Left lung (tissue), 4 donors: ENCODE measurements at regions not wholly inside any gene's neighbourhood (a gene's known extent, or its start where the extent isn't known, plus 50 kb on each side); places are given as distances from the start of the nearest gene placed in this dataset.

Experiments used
- ATAC-seq: fragments of 200-7000 bp; cut with Tn5 transposase; one replicate; pipeline ENCODE4 v1.9.1; 2020; ENCODE audit warnings: moderate library complexity
- DNase-seq, 4 donors: peaks; one replicate each; pipeline ENCODE4 v3.0.0-alpha.2; 2013 to 2020
- H3K27ac ChIP-seq, 2 donors: fragments of 200-600 bp; sonication (generic) in 1 of 2; one replicate each; pipeline versions ENCODE4 v1.5.0 to v1.8.0; 2020 to 2021
- H3K27me3 ChIP-seq, 2 donors: fragments of 200-600 bp; sonication (generic) in 1 of 2; one replicate each; pipeline versions ENCODE4 v1.5.0 to v1.8.0; 2020 to 2021
- H3K36me3 ChIP-seq, 2 donors: fragments of 200-600 bp; sonication (generic) in 1 of 2; one replicate each; pipeline versions ENCODE4 v1.5.0 to v1.8.0; 2020 to 2021
- H3K4me1 ChIP-seq, 2 donors: fragments of 200-600 bp; one replicate each; pipeline ENCODE4 v1.8.0; 2021
- H3K4me3 ChIP-seq, 2 donors: fragments of 200-600 bp; sonication (generic) in 1 of 2; one replicate each; pipeline versions ENCODE4 v1.5.0 to v1.8.0; 2020 to 2021; ENCODE audit warnings: mild to moderate bottlenecking in 1 of 2
- H3K9me3 ChIP-seq, 2 donors: fragments of 200-600 bp; sonication (generic) in 1 of 2; one replicate each; pipeline versions ENCODE4 v1.5.0 to v1.8.0; 2020 to 2021
- CTCF ChIP-seq, 2 donors: fragments of 200-600 bp; sonication (generic) in 1 of 2; IDR thresholded peaks; one replicate each; pipeline versions ENCODE4 v1.5.0 to v1.8.0; 2021; ENCODE audit warnings: antibody characterized with exemption in 2 of 2
- intact Hi-C, 2 donors: fragments of 100-400 bp; cut with DNase I; formaldehyde crosslinking; loops; one replicate each; pipeline versions ENCODE4 v1.11.2 to v1.14.2; 2022
- donor health status: DM: no; HTN: yes; CAD: no.
- donor health status: DM: no; HTN: no; CAD: no.

- no peak for DNase-seq
- Histone ChIP-seq H3K4me1 (no peaks in the 10 kb centered on the region), H3K4me3 (no peak overlapping the region), H3K27me3 (no peaks in the 10 kb centered on the region), H3K36me3 (no peaks in the 10 kb centered on the region), H3K27ac (peak overlapping the region in 1 of 2 donors; percentile 6), H3K9me3 (no peaks in the 10 kb centered on the region)
- ATAC-seq, result no peak
- TF ChIP-seq CTCF (IDR thresholded peaks at IDR 0.05), result no peak
- intact Hi-C loops, result loop anchor here in 1 of 2 donors (5.0 kb wide), 1 partner anchor 200 kb away; no protein-coding TSS in a partner anchor
These were observed 125.3 kb upstream of the C1QTNF9B start for GRCh38 chr13:24022568-24022967.

DNA sequence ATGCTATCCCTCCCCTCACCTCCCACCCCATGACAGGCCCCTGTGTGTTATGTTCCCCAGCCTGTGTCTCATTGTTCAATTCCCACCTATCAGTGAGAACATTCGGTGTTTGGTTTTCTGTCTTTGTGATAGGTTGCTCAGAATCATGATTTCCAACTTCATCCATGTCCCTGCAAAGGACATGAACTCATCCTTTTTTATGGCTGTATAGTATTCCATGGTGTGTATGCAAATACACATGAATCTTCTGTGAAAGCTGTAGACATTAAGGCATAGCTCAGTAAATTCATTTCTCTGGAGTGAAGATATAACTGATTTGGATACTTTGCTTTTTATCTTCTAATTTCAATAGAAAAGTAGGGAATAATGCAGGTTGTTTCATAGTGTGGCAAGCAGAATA lies 125.8 kb upstream of the C1QTNF9B start:
- H3K36me3 ChIP-seq, result no peaks in the 10 kb centered on the region
- intact Hi-C loops, result loop anchor here in 1 of 2 donors (5.0 kb wide), 1 partner anchor 199 kb away; no protein-coding TSS in a partner anchor
- no peaks in the 10 kb centered on the region for H3K9me3 ChIP-seq
- ATAC-seq, result no peak
- no peak overlapping the region for H3K27ac ChIP-seq
- no peaks in the 10 kb centered on the region for H3K4me1 ChIP-seq
- no peak for TF ChIP-seq CTCF (IDR thresholded peaks at IDR 0.05)
- no peaks in the 10 kb centered on the region for H3K27me3 ChIP-seq
- no peak for DNase-seq
- no peak overlapping the region for H3K4me3 ChIP-seq

DNA sequence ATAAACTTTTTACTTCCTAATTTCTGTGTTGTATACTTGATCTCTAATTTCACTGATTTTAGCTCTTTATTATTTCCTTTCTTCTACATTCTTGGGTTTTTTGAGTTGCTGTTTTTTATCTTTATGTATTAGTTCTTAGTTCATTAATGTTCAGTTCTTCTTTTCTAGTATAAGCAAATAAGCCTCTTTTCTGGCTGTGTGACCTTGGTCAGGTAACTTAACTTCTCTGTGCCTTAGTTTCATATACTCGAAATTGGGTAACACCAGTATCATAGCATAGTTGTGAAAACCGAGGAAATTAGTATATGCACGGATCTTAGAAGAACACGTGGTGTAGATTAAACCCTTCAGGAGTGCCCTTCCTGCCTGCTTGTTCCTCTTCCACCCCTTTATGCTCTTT lies 130.2 kb upstream of the C1QTNF9B start:
- H3K36me3 ChIP-seq, result no peaks in the 10 kb centered on the region
- DNase-seq, result no peak
- intact Hi-C loops, result no loop called here
- H3K4me1 ChIP-seq, result peaks cover 0 to 9% of the 10 kb centered on the region in 2 donors
- ATAC-seq, result no peak
- no peak overlapping the region for H3K27ac ChIP-seq
- no peak for TF ChIP-seq CTCF (IDR thresholded peaks at IDR 0.05)
- H3K27me3 ChIP-seq, result no peaks in the 10 kb centered on the region
- no peaks in the 10 kb centered on the region for H3K9me3 ChIP-seq
- H3K4me3 ChIP-seq, result no peak overlapping the region

- peak in 2 of 4 donors; percentile 59 to 68 for DNase-seq
- intact Hi-C loops, result no loop called here
- peak overlapping the region in 1 of 2 donors; percentile 41 for H3K27ac ChIP-seq
These were observed 128.3 kb upstream of the SPATA13 start for GRCh38 chr13:24032252-24032651.

DNA sequence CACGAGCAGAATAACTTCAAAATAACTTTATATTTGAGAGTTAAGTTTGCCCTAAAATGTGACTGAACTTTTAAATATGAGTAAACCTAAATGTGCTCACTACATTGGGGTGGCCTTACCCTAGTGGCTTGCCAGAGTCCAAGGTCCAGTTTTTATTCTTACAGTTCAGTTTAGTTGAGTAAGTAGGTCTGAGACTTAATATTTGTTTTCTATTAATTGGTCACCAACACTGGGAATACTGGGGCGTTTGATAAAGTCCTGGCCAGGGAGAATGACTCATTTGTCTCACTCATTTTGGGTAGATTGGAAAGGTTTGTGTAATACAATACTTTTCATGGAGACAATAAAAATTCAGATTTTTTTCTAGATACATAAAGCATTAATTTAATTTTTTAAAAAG lies 127.8 kb upstream of the SPATA13 start:
- H3K9me3 ChIP-seq, result no peaks in the 10 kb centered on the region
- ATAC-seq, result peak; percentile 18
- DNase-seq, result no peak
- H3K4me3 ChIP-seq, result no peak overlapping the region
- H3K27me3 ChIP-seq, result no peaks in the 10 kb centered on the region
- TF ChIP-seq CTCF (IDR thresholded peaks at IDR 0.05), result no peak
- peak overlapping the region in 1 of 2 donors; percentile 67 for H3K27ac ChIP-seq
- intact Hi-C loops, result no loop called here
- H3K36me3 ChIP-seq, result no peaks in the 10 kb centered on the region
- H3K4me1 ChIP-seq, result peaks cover 9 to 23% of the 10 kb centered on the region in 2 donors

More at GRCh38 chr13:24032252-24032651, 128.3 kb upstream of the SPATA13 start:
- H3K9me3 ChIP-seq, result no peaks in the 10 kb centered on the region
- H3K4me3 ChIP-seq, result no peak overlapping the region
- no peaks in the 10 kb centered on the region for H3K36me3 ChIP-seq
- no peak for TF ChIP-seq CTCF (IDR thresholded peaks at IDR 0.05)
- ATAC-seq, result peak; percentile 63
- H3K4me1 ChIP-seq, result peaks cover 9 to 23% of the 10 kb centered on the region in 2 donors
- no peaks in the 10 kb centered on the region for H3K27me3 ChIP-seq
